Frontal cortex (tissue), 3 donors: ENCODE measurements at regions not wholly inside any gene's neighbourhood (a gene's known extent, or its start where the extent isn't known, plus 50 kb on each side); places are given as distances from the start of the nearest gene placed in this dataset.
"Not testable (repeated sequence)": the region's sequence is repeated elsewhere in the genome, so short reads cannot be mapped to it uniquely, and the experiment has no call there.

Source experiments
- DNase-seq, 2 donors: peaks; one replicate each; pipeline ENCODE4 v3.0.0; 2012; ENCODE audit warnings: low spot score in 2 of 2
- FAIRE-seq: peaks from 2 replicates; lab custom pipeline; 2012; peaks lifted over from hg19 to GRCh38; lab: Jason Lieb, UNC
- donor health status: control.
- donor health status: control.
- donor health status: control.

DNA sequence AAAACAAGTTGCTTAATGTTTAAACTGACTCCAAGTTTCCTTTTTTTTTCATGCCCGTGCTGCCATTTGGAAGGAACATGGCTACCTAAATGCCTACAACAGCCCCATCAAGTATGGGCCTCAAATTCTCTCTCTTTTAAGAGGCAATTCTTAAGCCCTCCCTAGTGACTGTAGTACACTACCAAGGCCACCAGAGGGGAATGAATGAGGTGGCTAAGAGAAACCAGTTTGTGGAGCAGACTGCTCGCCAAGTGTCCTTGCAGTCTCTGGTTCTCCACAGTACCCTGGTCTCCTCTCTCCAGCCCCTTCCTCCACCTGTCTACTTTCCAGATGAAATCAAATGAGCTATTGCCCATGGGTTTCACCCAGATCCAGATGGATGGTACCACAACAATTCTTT is 1809.6 kb downstream of the BRINP3 start:
- no peak for FAIRE-seq

GRCh38 chr1:188669728-188670382 is 1807.8 kb downstream of the BRINP3 start:
- FAIRE-seq (no peak), DNase-seq (no peak)

More for the DNA sequence above, 1809.6 kb downstream of the BRINP3 start:
- no peak for DNase-seq

DNA sequence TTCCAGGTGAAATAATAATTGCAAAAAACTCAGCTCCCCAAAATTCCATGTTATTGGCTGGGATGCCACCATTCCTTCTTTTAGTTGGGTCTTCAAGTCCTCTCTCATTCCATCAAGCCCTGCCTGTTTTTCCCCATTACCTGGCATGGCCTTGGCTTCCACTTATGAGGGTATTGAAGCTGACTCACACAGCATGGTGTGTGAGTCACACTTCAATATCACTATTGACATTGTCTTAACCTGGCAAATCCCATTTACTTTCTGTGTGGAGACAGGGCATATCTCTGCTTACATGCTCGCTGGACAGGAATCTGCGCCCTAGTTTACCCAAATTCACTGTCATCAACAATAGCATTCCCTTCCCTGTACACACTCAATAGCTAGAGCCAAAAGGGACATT is 1806.8 kb downstream of the BRINP3 start:
- FAIRE-seq (no peak), DNase-seq (no peak)

GRCh38 chr1:188672153-188672552 is 1805.5 kb downstream of the BRINP3 start:
- DNase-seq (no peak), FAIRE-seq (no peak)

- DNase-seq (no peak), FAIRE-seq (no peak)
Measured at GRCh38 chr1:188689542-188689941, 1788.1 kb downstream of the BRINP3 start.

DNA sequence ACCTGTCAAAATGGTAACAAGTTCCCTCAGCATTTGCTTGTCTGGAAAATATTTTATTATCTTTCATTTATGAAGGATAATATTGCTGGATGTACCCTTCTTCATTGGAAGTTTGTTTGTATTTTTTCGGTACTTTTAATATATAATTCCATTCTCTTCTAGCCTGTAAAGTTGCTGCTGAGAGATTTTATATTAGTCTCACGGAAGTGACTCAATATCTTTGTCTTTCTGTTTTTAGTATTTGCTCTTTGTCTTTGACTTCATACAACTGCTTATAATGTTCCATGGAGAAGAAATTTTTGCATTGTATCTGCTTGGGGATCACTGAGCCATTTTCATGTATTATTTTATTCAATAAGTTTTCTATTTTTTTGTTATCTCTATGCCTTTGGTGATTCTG is 1777.5 kb downstream of the BRINP3 start:
- DNase-seq (no peak), FAIRE-seq (no peak)

DNA sequence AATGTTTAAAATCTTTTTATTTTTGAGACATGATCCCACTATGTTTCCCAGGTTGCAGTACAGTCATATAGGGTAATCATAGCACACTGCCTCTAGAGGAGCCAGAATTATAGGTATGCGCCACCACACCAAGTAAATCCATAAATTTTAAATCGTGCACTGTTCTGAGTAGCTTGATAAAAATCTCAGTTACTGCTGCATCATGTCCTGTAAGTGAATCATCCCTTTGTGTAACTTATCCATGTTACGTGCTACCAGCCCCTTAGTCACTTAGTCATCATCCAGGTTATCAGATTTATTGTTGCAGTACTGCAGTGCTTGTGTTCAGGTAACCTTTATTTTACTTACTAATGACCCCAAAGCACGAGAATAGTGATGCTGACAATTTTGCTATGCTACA is 1770.9 kb downstream of the BRINP3 start:
- no peak for FAIRE-seq
- DNase-seq, result no peak

DNA sequence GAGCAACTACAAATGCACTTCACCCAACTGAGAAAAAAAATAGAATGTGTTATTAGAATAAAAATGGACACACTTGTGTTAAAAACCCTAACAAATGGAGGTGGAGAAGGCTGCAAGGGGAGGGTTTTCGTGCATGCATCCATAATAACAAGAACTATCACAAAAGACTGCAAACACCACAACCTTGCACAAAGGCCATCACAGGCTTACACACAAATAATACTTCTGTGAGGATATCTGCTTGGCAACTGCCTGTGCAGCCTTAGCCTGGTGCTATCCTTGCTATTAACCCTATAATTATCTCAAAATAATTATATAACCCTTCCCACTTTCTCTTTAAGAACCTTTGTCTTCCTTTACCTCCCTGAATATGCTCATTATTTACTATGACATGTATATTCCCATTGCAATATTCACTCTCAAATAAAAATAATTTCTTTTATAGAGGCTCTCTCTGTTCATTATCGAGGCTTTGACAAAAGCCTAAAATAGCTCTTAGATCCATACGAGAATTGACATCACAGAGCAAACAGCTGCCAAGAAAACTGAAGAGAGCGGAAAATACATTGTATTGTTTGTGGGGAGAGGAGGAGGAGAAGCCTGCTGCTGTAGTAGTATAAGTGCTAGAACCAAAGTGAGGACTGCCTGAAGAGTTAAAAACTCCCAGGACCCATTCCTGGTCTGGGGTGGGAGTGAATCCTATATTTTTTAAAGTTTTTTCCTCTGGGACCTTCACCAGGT is 1768.7 kb downstream of the BRINP3 start:
- FAIRE-seq (no peak), DNase-seq (no peak)

DNA sequence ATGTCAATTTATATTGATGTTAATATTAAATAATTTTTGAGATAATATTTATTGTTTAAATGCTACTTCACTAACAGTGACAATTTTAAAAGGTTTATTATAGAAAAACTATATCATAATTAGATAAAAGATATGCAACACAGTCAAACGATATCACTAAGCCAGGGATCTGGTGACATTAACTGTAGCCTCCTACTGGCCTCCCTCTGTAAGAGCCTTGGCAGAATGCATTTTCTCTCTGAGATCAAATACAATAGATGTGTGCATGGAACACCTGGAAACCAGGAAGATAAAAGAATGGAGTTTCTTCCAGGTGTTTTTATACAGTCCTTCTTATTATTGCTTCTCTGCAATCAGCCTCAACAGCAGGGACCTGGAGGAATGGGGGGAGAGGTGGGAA is 1762.1 kb downstream of the BRINP3 start:
- no peak for DNase-seq
- FAIRE-seq, result no peak

GRCh38 chr1:188719735-188720134 is 1757.9 kb downstream of the BRINP3 start:
- no peak for DNase-seq
- FAIRE-seq, result no peak

GRCh38 chr1:188723332-188724020 is 1754.2 kb downstream of the BRINP3 start:
- FAIRE-seq, result no peak
- no peak for DNase-seq

GRCh38 chr1:188729039-188729438 is 1748.6 kb downstream of the BRINP3 start:
- no peak for DNase-seq
- no peak for FAIRE-seq

DNA sequence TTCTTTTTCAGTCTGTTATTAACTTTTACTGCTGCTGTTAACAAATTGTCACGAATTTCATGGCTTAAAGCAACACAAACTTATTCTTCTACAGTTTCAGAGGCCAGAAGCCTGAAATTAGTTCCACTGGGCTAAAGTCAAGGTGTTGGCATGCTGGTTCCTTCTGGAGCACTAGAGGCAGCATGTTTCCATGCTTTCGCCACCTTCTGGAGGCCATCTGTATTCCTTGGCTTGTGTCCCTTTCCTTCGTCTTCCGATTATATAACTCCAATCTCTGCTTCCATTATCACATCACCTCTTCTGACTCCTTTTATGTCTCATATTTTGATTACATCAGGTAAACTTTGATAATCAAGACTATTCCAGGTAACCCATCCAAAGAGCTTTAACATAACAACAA is 1742.1 kb downstream of the BRINP3 start:
- DNase-seq (no peak), FAIRE-seq (no peak)

GRCh38 chr1:188749275-188749674 is 1728.4 kb downstream of the BRINP3 start:
- not testable (repeated sequence) for DNase-seq, FAIRE-seq

- not testable (repeated sequence) for DNase-seq, FAIRE-seq
Measured at GRCh38 chr1:188752027-188752426, 1725.6 kb downstream of the BRINP3 start.

DNA sequence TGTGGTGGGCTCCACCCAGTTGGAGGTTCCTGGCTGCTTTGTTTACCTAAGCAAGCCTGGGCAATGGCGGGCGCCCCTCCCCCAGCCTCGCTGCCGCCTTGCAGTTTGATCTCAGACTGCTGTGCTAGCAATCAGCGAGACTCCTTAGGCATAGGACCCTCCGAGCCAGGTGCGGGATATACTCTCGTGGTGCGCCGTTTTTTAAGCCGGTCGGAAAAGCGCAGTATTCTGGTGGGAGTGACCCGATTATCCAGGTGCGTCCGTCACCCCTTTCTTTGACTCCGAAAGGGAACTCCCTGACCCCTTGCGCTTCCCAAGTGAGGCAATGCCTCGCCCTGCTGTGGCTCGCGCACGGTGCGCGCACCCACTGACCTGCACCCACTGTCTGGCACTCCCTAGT is 1719.9 kb downstream of the BRINP3 start:
- DNase-seq, FAIRE-seq: not testable (repeated sequence)

DNA sequence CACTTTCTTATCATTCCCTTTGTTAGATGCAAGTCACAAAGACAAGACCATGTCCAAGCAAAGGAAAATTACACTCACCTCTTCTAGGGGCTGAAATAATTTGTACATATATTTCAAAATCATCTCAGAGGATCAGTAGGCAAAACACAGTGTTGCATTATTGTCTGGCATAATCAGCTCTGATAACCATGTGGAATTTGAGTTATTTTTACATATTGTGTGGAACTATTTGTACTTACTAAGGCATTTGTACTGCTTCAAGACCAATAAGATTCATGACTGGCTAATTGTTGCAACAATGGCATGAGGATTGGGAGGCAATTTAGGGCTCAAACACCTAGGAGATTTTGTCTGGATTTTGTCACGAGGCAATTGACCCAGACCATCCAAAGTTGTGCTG is 1716.4 kb downstream of the BRINP3 start:
- FAIRE-seq (no peak), DNase-seq (no peak)

DNA sequence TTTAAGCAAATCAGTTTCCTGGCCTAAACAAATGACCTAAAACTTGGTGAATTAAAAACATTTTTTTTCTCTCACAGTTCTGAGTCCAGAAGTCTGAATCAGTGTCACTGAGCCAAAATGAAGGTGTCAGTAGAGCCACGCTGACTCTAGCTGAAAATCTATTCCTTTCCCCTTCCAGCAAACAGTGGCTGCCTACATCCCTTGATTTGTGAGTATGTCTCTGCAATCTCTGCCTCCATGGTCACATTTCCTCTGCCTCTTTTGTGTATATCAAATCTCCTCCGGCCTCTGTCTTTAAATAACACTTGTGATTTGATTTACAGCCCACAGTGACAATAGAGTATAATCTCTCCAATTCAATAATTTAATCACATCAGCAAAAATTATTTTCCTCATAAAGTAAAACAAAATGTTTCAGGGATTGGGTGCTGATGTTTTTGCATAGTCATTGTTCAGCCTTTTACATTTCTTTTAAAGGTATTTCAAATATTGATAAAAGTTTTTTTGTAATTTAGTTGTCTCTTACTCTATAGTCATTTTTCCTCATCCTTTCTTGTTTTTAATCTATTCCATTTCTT is 1715.4 kb downstream of the BRINP3 start:
- no peak for FAIRE-seq
- DNase-seq, result no peak

- FAIRE-seq, result no peak
- no peak for DNase-seq
Measured at GRCh38 chr1:188763541-188763940, 1714.1 kb downstream of the BRINP3 start.

GRCh38 chr1:188769181-188769580 is 1708.5 kb downstream of the BRINP3 start:
- FAIRE-seq, result no peak
- DNase-seq, result no peak

DNA sequence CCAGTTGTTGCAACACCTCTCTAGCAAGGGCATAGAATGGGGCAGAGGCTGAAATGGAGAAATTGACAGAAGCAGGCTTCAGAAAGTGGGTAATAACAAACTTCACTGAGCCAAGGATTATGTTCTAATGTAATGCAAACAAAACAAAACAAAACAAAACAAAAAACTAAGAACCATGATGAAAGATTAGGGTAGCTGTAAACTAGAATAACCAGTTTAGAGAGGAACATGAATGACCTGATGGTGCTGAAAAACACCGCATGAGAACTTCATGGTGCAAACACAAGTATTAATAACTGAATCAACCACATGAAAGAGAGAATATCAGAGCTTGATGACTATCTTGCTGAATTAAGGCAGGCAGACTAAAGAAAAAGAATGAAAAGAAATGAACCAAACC is 1707.7 kb downstream of the BRINP3 start:
- no peak for FAIRE-seq

More for the DNA sequence above, 1707.7 kb downstream of the BRINP3 start:
- no peak for DNase-seq
